ENCODE measurements at regions not wholly inside any gene's neighbourhood (a gene's known extent, or its start where the extent isn't known, plus 50 kb on each side); places are given as distances from the start of the nearest gene placed in this dataset.

DNA sequence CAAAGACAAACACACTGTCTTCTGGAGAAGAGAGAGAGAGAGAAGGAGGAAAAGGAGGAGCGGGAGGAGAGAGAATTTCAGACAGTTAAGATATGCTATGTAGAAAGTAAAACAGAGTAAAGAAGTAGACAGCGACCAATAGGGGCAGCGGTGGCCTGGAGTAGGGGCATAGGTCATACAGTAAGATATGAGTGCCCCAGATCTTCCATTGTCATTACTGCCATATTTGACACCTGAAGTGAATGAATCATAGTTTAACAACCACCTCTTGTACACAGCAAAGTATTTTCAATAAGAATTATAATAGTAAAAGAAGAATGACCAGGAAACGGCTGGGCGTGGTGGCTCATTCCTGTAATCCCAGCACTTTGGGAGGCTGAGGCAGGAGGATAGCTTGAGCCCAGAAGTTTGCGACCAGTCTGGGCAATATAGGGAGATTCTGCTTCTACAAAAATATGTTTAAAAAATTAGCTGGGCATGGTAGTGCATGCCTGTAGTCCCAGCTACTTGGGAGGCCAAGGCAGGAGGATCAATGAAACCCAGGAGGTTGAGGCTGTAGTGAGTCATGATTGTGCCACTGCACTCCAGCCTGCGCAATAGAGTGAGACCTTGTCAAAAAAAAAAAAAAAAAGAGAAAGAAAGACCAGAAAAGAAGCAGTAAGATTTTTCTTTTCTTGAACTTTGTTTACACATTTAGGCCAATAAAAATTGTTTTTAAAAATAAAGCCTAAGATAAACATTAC is 77.0 kb upstream of the GPR158 start:
- Histone ChIP-seq H3K27me3 (ENCODE audit: insufficient read depth, low read length) (no peaks in the 10 kb centered on the region), H2AFZ (ENCODE audit: low read length) (no peak overlapping the region), H3K9me3 (ENCODE audit: low read depth, low read length) (no peaks in the 10 kb centered on the region), H3K36me3 (ENCODE audit: insufficient read depth, low read length) (no peaks in the 10 kb centered on the region), H3K27ac (ENCODE audit: low read depth, low read length) (no peak overlapping the region), H4K20me1 (ENCODE audit: insufficient read depth, low read length) (no peaks in the 10 kb centered on the region), H3K4me2 (ENCODE audit: insufficient read depth, low read length) (no peak overlapping the region), H3K79me2 (ENCODE audit: insufficient read depth, low read length) (no peaks in the 10 kb centered on the region), H3K4me3 (ENCODE audit: insufficient read depth, low read length) (no peak overlapping the region), H3K4me1 (ENCODE audit: insufficient read depth, low read length) (no peaks in the 10 kb centered on the region)
- TF ChIP-seq, protein P1, sequence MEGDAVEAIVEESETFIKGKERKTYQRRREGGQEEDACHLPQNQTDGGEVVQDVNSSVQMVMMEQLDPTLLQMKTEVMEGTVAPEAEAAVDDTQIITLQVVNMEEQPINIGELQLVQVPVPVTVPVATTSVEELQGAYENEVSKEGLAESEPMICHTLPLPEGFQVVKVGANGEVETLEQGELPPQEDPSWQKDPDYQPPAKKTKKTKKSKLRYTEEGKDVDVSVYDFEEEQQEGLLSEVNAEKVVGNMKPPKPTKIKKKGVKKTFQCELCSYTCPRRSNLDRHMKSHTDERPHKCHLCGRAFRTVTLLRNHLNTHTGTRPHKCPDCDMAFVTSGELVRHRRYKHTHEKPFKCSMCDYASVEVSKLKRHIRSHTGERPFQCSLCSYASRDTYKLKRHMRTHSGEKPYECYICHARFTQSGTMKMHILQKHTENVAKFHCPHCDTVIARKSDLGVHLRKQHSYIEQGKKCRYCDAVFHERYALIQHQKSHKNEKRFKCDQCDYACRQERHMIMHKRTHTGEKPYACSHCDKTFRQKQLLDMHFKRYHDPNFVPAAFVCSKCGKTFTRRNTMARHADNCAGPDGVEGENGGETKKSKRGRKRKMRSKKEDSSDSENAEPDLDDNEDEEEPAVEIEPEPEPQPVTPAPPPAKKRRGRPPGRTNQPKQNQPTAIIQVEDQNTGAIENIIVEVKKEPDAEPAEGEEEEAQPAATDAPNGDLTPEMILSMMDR (IDR thresholded peaks at IDR 0.05; ENCODE audit: extremely low read depth, low read depth, low read length) = no peak
- no peak for DNase-seq (ENCODE audit: insufficient read length, low spot score, missing footprints)

DNA sequence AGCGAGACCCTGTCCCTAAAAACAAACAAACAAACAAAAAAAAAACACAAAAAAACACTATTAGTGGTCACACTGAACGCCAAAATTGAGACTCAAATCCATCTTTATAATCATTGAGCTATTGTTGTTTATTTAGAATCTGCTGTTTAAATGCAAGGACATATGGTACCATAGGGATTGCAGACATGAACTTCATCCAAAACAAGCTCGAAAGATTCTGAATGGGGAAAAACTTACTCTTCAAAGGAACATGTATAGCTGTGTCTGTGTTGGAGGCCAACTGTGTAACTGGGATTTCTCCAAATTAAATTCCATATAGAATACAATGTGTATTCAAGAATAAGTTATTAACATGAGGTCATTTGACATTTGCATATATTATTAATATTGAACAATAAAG is 74.7 kb upstream of the GPR158 start:
- TF ChIP-seq, protein P1 (IDR thresholded peaks at IDR 0.05; ENCODE audit: extremely low read depth, low read depth, low read length) = no peak
- no peak overlapping the region for H3K4me3 ChIP-seq (ENCODE audit: insufficient read depth, low read length)
- H3K36me3 ChIP-seq (ENCODE audit: insufficient read depth, low read length) = no peaks in the 10 kb centered on the region
- no peaks in the 10 kb centered on the region for H4K20me1 ChIP-seq (ENCODE audit: insufficient read depth, low read length)
- no peak overlapping the region for H3K27ac ChIP-seq (ENCODE audit: low read depth, low read length)
- no peaks in the 10 kb centered on the region for H3K79me2 ChIP-seq (ENCODE audit: insufficient read depth, low read length)
- DNase-seq (ENCODE audit: insufficient read length, low spot score, missing footprints) = no peak
- H2AFZ ChIP-seq (ENCODE audit: low read length) = no peak overlapping the region
- no peak overlapping the region for H3K4me2 ChIP-seq (ENCODE audit: insufficient read depth, low read length)
- H3K9me3 ChIP-seq (ENCODE audit: low read depth, low read length) = no peaks in the 10 kb centered on the region
- peaks cover 4% of the 10 kb centered on the region for H3K27me3 ChIP-seq (ENCODE audit: insufficient read depth, low read length)
- H3K4me1 ChIP-seq (ENCODE audit: insufficient read depth, low read length) = no peaks in the 10 kb centered on the region

DNA sequence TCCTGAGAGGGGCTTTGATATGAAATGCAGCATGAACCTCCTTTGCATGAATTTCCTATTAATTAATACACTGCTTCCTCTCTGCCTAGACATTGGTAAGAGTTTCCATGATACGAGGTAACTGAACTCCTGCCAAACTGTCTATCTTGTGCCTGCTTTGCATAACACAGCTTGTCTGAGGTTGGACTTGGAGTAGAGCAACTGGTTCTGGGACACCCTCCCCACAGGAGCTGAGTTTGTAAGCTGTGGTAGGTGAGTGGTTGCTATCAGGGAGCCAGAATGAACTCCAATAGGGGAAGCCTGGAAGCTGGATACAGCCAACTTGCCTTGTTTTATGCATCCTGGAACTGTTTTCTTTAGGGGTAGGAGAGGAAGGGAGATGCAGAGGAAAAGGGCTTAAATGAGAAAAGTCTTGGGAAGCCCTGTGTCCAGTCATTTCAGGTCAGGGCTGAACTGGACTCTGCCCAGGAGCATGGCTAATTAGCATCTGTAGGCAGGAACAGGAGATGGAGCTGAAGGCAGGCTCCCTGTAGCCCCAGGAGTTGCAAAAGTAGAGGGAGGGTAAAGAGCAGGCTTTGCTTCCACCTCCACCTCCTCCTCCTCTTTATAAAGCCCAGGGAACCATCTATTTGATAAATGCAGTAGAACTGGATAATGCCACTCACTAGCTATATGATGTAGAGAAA is 73.2 kb upstream of the GPR158 start:
- Histone ChIP-seq H3K36me3 (ENCODE audit: insufficient read depth, low read length) (no peaks in the 10 kb centered on the region), H3K27ac (ENCODE audit: low read depth, low read length) (no peak overlapping the region), H3K27me3 (ENCODE audit: insufficient read depth, low read length) (peaks cover 4% of the 10 kb centered on the region), H3K4me1 (ENCODE audit: insufficient read depth, low read length) (no peaks in the 10 kb centered on the region), H3K4me2 (ENCODE audit: insufficient read depth, low read length) (no peak overlapping the region), H3K79me2 (ENCODE audit: insufficient read depth, low read length) (no peaks in the 10 kb centered on the region), H4K20me1 (ENCODE audit: insufficient read depth, low read length) (no peaks in the 10 kb centered on the region), H3K4me3 (ENCODE audit: insufficient read depth, low read length) (no peak overlapping the region), H3K9me3 (ENCODE audit: low read depth, low read length) (no peaks in the 10 kb centered on the region), H2AFZ (ENCODE audit: low read length) (no peak overlapping the region)
- TF ChIP-seq, protein P1 (IDR thresholded peaks at IDR 0.05; ENCODE audit: extremely low read depth, low read depth, low read length) = no peak
- DNase-seq (ENCODE audit: insufficient read length, low spot score, missing footprints) = no peak

DNA sequence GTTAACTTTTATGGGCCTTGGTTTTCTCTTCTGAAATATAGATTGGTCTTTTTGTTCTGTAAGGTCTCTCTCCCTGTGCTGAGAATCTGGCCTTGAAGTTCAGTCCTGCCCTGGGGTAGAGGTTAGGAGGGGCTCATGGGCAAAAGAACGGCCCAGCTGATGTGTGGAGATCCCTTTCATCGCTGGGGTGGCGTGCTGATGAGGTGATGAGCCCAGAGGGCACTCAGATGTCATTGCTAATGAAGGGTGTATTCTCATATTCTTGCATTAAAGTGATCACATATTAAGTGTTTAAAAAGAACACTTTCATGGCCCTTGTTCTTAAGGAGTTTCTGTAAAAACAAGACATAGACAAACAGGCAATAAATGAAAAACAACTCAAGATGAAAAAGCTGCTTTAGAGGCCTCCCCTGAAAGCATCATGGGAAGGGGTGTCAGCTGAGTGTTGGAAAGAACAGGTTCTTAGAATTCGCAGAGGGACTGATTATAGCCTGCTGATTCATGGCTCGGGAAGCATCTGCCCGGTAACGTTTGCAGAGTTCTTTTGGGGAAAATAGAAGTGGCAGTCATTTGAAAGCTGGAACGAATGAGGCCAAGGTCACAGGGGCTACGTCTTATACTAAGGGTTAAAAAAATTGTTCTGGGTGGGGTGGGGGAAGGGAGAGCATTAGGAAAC is 72.5 kb upstream of the GPR158 start:
- H3K4me2 ChIP-seq (ENCODE audit: insufficient read depth, low read length) = no peak overlapping the region
- H3K4me1 ChIP-seq (ENCODE audit: insufficient read depth, low read length) = no peaks in the 10 kb centered on the region
- no peaks in the 10 kb centered on the region for H3K9me3 ChIP-seq (ENCODE audit: low read depth, low read length)
- H3K79me2 ChIP-seq (ENCODE audit: insufficient read depth, low read length) = no peaks in the 10 kb centered on the region
- no peak overlapping the region for H2AFZ ChIP-seq (ENCODE audit: low read length)
- peaks cover 4% of the 10 kb centered on the region for H3K27me3 ChIP-seq (ENCODE audit: insufficient read depth, low read length)
- H3K4me3 ChIP-seq (ENCODE audit: insufficient read depth, low read length) = no peak overlapping the region
- DNase-seq (ENCODE audit: insufficient read length, low spot score, missing footprints) = no peak
- TF ChIP-seq, protein P1 (IDR thresholded peaks at IDR 0.05; ENCODE audit: extremely low read depth, low read depth, low read length) = no peak
- H3K27ac ChIP-seq (ENCODE audit: low read depth, low read length) = no peak overlapping the region
- H3K36me3 ChIP-seq (ENCODE audit: insufficient read depth, low read length) = no peaks in the 10 kb centered on the region
- no peaks in the 10 kb centered on the region for H4K20me1 ChIP-seq (ENCODE audit: insufficient read depth, low read length)
